AG20443 (cell line): ENCODE measurements at regions not wholly inside any gene's neighbourhood (a gene's known extent, or its start where the extent isn't known, plus 50 kb on each side); places are given as distances from the start of the nearest gene placed in this dataset.

ENCODE experiments used
- DNase-seq: peaks from one replicate; pipeline ENCODE4 v3.0.0; 2012; ENCODE audit warnings: low spot score, mixed read lengths

DNA sequence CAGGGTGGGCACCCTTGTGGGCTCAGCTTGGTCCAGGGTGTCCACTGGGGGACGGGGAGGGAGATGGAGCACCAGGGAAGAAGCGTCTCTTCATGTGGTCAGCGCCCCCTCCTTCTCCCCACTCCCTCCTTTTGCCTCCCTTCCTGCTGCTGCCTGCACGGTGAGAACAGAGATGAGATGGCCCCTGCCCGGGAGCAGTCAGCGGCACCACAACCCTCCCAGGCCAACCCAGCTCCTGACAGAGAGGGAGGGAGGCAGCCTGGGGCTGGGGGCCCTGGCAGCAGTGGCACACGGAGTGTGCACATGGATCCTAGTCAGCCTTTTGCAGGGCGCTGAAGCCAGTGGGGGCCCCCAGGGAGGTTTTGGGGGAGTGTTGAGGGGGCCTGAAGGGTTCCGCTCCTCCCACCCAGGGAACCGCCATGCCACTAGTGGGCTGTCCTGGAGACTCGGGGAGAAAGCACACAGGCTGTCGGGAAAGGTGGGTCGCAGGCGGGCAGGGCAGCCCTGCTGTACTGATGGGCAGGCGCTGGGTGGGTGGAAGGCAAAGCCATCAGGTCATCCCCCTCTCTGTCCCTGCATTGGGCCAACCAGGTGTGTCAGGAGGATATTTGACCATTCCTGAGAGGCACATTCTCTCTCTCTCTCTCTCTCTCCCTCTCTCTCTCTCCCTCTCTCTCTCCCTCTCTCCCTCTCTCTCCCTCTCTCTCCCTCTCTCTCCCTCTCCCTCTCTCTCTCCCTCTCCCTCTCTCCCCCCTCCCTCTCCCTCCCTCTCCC, 94.3 kb upstream of the BHLHE23 start:
- no peak for DNase-seq

DNA sequence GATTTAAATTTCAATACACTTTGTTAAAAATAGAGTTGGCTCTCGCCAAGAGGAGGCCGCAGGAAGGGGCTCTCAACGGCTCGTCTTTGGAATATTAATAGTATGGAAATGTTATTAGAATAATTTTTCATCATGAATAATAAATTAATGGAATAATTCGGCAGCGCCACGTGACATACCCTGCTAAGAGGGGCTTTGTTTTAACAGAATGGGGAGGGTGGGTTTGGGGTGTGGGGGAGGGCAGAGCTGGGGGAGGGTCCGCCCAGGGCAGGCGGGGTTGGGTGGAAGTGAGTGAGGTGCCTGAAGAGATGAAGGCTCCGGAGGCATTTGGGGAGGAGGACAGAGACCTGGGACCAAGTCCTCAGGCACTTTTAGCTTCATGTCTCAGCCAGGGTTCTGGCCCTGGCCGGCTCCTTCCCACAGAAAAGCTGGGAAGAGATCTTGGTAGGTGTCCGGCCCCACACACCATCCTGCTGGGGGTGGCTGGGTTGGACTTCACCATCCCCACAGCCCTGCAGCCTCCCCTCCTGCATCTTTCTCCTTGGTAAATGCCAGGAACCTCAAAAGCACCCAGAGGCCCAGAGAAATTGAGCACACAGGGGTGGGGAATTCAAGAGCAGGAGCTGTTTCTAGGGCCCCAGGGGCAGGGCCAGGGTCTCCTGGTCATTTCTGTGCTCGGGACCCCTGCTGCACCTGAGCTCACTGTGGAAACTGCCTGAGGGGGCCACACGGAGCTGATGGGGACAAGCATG, 93.6 kb upstream of the BHLHE23 start:
- no peak for DNase-seq

DNA sequence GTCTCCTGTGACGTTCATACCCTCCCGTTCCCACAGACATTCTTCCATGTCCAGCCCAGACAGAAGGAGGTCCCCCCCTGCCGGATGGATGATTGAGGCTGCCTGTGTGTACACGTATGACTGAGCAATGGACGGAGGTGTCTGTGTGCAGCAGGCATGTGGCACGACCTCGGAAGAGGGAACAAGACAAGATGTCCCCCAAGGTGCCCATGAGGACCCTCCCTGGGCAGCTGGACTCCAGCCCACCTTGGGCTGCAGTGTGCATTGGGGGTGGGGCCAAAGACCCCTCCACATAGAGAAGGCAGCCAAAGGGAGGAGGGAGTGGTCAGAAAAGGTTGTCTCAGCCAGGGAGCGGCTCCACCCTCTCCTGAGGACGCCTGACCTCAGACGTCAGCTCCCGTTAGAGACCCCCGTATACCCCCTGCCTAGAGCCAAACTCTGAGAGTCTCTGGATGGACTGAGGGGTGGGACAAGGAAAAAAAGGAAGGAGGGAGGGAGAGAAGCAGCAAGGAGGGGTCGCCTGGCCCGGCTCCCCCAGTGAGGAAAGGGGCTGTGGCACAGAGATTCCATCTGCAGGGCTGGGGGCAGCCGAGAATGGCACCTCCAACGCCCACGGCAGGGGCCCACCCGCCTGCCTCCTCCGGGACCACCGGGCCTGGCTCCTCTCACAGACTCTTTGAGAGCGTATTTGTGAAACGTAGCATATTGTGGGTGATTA, 92.9 kb upstream of the BHLHE23 start:
- DNase-seq = no peak

DNA sequence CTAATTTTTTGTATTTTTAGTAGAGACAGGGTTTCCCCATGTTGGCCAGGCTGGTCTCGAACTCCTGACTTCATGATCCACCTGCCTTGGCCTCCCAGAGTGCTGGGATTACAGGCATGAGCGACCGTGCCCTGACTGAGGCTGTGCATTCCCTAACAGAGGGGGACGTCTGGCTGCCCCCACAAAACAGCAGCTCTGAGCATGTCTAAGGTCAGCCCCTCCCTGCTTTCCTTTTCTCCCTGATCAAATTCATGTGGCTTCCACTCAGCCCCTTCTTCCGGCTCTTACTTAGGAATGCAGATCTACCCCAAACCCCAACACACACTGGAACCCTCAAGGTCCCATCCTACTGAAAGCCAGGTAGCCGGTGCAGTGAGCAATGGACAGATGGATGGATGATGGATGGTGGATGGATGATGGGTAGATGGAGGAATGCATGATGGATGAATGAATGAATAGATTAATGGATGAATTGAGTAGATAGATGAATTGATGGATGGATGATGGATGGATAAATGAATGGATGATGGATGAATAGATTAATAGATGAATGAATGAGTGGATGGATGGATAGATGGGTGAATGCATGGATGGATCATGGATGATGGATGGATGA, 91.5 kb upstream of the BHLHE23 start:
- no peak for DNase-seq

DNA sequence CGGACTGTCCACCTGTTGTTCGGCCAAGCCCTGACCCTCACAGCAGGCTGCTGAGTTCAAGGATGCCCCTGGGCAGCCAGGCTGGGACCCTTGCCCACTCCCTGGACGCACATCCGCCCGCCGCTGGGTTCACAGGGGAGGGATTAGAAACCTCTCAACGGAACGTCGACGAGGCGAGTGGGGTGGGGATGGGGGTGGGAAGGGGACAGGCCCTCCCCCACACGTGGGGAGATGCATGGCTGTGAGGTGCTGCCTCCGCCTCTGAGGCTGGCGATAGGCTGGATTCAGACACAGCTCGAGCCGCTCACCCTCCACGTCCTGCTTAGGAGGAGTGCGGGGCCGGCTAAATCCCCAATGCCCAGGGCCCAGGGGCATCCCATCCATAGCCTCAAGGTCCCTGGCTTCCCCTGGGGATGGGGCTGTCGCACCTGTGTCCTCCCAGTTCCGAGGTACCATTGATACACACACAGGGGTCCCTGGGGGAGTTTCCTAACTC, 90.6 kb upstream of the BHLHE23 start:
- no peak for DNase-seq

DNA sequence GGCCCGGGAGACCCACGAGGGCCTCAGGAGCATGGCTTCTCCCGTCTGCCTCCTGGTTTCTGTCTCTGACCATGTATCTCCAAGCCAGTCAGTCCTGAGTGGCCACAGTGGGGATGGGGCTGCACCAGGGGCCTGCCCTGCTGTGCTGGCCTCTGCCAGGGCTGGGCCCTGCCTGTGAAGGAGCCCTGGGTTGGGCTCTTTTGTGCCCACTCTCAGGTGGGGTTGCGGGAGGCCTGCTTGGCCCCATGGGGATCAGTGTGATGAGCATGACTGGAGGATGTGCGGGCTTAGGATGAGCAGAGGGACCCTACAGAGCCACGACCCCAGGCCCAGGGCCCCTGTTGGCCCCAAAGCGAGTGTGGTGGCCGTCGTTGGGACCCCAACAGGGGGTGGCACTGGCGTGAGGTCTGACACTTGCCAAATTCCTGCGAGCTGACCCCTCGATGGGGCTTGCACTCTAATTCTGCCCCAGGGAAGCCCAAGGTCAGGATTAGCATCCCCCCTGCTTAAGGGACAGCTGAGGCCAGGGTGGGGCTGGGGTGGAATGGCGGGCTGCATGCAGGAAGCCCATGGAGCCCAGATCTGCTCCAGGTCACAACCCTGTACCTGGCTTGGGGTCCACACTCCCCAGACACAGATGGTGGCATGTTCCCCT, 90.0 kb upstream of the BHLHE23 start:
- DNase-seq = no peak

DNA sequence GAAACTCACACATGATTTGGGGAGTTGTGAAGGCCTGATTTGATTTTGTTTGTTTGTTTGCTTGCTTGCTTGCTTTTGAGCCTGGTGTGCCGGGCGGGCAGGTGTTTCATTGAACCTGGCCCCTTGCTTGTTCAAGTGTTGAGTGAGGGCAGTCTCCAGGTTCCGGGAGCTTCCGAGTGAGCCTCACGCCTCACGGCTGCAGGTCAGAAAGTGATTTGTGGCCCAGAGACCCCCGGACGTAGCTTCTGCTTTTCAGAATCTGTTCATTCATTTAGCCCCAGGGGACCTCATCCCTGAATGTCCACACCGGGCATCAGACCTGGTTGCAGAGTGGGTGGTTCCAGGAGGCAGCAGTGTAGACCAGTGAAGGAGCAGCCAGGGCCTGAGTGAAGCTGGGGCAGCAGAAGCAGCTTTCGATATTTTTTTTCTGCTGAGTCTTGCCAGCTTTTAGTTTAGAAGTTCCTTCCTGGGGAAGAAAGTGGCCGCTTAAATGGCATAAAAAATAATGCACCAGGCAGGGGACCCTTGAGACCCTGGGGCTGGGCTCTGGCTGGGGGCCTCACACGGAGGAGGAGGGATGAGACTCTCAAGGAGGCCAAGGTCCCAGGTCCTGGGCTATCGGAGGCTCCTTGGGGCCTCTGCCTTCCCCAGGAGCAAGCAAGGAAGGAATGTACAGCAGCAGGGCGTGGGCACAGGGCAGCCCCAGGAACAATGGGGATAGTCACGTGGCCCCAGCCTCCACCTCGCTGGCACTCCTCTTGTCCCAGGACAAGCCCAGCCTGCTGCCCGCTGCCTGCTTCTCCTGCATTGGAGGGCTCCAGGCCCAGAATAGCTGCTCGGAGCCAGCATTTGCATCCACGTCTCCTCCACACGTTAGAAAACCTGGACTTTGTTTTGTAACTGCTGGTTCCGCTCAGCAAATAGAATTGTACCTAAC, 89.2 kb upstream of the BHLHE23 start:
- DNase-seq = no peak

DNA sequence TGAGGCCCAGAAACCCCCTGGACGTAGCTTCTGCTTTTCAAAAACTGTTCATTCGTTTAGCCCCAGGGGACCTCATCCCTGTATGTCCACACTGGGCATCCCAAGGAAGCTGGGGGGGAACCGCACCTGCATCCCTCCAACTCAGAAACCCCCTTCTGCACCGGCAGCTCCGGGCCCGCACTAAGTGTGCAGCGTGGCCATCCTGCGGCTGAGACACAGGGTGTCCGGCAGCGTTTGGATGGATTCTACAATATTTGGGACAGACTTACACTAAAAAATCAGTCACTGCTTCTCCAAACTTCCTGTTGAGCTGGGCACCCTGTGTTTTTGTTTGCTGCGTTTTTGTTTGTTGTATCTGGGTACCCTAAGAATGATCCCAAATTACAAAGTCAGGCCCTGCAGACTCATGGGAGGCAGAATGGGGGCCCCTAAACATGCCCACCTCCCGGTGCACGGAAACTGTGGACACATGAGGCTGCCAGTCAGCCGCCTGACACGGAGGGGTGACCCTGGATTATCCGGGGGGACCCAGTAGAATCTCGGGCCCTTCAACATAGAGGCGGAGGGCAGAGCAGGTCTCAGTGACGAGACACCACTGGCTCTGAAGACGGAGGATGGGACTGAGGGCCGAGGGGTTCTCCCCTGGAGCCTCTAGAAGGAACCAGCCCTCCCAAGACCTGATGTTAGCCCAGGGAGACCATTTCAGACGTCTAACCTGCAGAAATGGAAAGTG, 88.2 kb upstream of the BHLHE23 start:
- DNase-seq = no peak

DNA sequence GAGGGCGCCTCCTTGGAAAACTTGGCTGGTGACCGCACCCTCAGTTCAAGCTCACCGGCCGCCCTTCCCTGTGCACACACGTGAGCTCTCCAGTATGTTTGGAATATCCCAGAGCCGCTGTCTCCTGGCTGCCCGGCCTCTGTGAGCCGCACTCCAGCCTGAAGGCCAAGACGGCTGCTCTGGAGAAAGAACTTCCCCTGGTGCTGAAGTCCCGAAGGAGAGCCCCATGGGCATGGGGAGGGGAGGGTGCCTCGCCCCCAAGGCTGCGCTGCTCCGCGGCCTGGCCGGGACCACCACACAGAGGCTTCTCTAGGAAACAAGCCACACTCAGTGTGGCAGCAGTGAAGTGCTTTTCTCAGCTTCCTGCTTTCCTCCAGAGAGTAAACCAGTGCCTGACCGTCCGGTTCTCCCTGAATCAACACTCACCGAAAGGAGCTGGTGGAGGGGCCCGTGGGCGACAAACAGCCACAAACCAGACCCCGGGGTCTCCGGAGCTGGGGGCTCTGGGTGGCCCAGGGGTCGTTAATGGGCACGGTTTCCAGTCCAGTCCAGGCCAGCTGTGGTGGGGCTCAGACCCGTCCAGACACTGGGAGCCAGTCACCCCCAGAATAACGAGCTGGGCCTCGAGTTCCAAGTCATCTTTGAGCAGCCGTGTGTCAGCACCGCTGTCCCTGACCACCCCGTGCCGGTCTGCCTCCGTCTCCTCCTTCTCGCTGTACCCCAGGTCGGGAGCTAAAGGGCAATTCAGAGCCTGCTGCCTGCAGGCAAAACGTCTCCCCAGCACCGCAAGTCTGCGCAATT, 87.4 kb upstream of the BHLHE23 start:
- DNase-seq = no peak

DNA sequence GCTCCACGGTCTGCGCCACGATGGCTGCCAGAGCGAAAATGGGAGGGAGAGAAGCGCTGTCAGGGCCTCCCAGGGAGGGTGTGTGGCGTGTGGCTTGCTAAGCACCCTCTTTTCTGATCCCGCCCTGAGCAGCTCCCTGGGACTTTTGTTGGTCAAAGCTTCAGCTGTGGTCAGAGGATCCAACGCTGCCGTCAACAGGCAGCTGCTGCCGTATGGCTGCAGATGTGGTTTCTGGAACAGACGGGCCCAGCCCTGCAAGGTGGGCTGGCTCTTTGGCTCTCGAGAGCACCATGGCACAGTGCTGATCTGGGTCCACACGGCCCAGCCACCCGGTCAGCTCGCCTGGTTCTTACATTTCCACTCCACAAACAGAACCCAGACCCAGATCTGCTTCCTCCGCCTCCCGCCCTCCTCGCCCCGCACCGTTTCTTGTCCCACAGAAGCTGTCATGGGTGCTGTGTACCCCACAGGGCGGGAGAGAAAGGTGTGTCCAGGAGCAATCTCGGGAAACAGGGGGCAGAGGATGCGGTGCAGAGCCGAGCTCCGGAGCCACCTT, 86.0 kb upstream of the BHLHE23 start:
- no peak for DNase-seq

DNA sequence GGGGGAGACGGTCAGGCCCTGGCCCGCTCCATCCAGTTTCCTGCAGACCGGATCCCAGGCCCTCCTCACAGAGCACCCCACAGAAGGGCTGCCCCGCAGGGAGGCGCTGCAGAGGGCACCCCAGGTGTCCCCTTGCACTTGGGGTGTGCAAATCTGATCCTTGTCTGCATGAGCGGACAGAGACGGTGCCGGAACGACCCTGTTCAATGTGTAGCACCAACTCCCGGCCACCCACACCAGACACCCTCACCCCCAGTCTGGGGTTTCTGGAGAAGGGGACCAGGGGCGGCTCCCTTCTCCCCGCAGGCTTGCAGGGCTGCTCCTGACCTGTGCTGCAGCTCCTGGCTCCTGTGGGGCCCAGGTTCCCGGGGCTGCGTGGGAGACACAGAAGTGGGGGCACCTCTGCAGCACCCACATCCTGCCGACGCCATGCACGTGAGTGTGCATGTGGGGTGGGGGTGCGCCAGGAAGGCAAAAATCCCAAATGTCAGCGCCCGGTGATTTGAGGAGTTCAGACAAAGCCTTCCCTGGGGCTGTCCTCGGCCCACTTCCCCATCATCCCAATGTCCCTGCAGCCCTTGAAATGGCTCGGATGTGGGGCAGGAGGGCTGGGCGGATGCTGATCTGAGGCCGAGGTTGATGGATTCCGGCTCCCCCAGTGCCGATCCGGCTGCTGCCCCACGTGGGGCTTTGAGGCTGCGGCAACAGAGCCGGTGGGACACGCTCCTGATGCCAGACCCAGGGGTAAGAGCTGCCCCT, 85.3 kb upstream of the BHLHE23 start:
- no peak for DNase-seq

DNA sequence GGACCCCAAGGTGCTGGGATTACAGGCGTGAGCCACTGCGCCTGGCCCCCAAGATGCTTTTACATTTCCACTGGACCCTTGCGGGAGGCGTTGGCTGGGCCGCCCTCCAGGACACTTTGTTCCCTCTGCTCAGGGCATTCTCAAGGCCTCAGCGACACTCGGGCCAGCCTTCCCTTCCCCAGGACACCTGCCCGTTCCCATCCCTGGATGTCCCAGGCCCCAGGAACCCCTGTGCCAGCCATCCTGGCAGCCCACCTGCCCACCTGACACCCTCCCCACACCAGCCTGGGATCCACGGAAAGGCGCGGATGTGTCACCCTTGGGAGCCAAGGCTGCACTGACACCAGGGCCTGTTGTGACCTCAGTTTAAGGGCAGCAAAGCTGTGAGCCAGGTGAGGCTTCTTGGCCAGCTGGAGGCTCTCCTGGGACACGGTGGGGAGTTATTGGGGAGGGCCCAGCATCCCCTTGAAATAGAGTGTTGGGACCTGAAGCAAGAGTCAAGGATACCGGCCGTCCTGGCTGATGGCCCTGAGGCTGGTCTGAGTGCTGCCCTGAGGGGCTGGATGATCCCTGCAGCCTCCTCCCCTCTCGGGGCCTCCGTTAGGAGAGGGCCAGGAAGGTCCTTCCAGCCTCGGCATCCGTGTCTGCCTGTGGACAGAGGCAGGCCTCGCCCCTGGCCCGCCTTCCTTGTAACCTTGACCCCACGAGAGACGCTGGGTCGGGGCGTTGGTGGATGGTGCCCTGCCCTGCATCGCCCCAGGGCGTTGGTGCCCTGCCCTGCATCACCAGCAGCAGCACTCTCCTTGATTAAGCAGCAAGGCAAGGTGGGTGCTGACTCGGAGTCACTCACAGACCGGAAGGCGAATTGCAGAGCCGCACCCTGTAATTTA, 84.2 kb upstream of the BHLHE23 start:
- no peak for DNase-seq

DNA sequence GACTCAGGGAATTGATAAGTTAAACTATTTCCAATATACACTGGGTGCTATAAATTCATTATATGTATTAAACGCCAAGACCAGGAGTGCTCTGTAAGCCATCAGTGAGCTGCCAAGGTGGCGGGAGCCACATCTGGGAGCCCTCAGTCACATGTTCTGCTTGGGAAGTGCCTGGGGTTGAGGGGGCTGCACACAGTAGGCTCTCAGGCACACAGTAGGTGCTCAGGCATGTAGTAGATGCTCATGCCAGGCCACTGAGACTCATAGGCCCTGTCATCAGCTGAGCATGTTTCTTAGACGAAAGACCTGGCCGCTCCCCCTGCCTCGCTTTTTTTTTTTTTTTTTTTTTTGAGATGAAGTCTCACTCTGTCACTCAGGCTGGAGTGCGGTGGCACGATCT, 83.3 kb upstream of the BHLHE23 start:
- DNase-seq = no peak

DNA sequence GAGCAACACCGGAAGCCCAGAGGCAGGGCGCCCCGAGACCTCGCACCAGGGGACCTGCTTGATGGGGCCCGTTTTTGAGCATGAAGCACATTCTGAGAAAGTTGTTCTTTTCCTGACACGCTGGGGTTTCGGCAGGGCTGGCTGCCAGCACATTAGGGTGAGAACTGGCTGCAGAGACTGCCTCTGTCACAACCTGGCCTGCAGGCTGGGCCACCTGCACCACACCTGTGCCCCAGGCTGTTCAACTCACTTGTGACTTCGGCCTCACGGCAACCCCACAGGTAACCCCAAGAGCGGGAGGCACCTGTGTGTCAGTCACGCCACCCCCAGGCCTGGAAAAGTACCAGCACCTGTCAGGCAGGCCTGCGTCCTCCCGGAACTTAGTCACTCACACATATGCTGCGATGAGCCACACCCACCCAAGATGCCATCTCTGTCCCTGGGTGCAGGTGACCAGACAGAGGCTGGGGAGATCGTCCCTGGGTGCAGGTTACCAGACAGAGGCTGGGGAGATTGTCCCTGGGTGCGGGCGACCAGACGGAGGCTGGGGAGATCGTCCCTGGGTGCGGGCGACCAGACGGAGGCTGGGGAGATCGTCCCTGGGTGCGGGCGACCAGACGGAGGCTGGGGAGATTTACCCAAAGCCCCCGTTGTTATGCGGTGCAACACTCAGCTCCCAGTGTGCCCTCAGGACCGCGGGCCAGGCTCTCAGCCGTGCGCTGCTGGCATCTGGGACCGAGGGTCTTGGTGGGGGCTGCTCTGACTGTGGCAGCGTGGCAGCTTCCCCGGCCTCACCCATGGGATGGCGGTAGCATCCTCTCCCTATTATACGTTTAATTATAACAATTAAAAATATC, 82.5 kb upstream of the BHLHE23 start:
- DNase-seq = no peak

DNA sequence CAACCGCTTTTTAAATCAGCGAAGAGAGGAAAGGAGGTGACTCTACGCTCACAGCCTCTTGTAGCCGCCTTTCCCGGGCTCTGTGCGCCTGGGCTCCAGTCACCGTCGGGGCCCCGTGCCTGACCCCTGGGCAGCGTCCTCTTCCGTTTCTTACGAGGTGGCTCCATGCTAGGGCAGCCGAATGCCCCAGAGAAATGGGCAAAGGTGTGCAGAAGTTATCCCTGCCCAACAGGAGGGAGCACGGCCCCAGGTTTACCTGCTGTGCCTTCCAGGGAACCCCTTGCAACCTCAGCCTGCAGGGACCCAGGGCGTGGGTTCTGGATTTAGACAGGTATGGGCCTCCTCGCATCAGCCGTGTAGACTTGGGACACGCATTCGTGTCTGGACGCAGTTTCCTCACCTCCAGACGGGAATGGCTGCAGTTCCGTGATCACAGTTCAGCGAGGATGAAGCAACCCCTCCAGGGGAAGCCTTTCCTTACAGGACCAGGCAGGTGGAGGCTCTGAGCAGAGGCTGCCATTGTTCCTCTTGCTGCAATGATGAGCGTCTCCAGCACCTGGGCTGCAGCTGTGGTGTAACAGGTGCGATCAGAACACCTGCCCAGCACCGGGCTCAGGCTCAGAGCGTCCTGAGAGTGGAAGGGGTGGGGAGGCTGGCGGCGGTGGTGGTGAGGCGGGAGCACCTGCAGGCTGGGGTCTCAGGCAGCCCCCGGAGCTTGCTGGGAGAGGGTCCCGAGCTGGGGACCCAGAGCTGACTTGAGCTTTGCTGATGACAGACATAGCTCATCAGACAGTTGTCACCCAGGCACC, 81.3 kb upstream of the BHLHE23 start:
- no peak for DNase-seq
